ENCODE measurements at regions not wholly inside any gene's neighbourhood (a gene's known extent, or its start where the extent isn't known, plus 50 kb on each side); places are given as distances from the start of the nearest gene placed in this dataset.
"Not testable (repeated sequence)": the region's sequence is repeated elsewhere in the genome, so short reads cannot be mapped to it uniquely, and the experiment has no call there.

DNA sequence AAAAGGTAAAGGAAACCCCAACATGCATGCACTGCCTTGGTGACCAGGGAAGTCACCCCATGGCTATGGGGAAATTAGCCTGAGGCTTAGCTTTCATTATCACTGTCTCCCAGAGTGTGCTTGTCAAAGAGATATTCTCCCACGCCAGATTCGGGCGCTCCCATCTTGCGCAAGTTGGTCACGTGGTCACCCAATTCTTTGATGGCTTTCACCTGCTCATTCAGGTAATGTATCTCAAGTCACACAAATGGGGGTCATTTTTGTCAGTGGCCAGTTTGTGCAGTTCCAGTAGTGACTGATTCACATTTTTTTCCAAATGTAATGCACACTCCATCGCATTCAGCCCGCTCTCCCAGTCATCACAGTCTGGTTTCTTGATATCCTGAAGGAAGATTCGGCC is 107.6 kb upstream of the UBE2E3 start:
- TF ChIP-seq, protein P1, sequence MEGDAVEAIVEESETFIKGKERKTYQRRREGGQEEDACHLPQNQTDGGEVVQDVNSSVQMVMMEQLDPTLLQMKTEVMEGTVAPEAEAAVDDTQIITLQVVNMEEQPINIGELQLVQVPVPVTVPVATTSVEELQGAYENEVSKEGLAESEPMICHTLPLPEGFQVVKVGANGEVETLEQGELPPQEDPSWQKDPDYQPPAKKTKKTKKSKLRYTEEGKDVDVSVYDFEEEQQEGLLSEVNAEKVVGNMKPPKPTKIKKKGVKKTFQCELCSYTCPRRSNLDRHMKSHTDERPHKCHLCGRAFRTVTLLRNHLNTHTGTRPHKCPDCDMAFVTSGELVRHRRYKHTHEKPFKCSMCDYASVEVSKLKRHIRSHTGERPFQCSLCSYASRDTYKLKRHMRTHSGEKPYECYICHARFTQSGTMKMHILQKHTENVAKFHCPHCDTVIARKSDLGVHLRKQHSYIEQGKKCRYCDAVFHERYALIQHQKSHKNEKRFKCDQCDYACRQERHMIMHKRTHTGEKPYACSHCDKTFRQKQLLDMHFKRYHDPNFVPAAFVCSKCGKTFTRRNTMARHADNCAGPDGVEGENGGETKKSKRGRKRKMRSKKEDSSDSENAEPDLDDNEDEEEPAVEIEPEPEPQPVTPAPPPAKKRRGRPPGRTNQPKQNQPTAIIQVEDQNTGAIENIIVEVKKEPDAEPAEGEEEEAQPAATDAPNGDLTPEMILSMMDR (conservative IDR thresholded peaks at IDR 0.05; ENCODE audit: low read depth, low read length): not testable (repeated sequence)
- TF ChIP-seq MAZ (IDR thresholded peaks at IDR 0.05; ENCODE audit: borderline replicate concordance, low read depth, low read length); POLR2A (IDR thresholded peaks at IDR 0.05; ENCODE audit: low read depth, low read length); RAD21 (IDR thresholded peaks at IDR 0.05; ENCODE audit: low read length); FOS (IDR thresholded peaks at IDR 0.05; ENCODE audit: low read depth, low read length); BHLHE40 (IDR thresholded peaks at IDR 0.05; ENCODE audit: low read depth, low read length); USF2 (IDR thresholded peaks at IDR 0.05; ENCODE audit: low read depth, low read length); SMC3 (IDR thresholded peaks at IDR 0.05; ENCODE audit: low read depth, low read length); RCOR1 (IDR thresholded peaks at IDR 0.05; ENCODE audit: insufficient replicate concordance, low read length); RFX5 (IDR thresholded peaks at IDR 0.05; ENCODE audit: low read depth, low read length); CHD1 (IDR thresholded peaks at IDR 0.05; ENCODE audit: low read depth, low read length); ELK1 (IDR thresholded peaks at IDR 0.05; ENCODE audit: borderline replicate concordance, low read depth, low read length); MAFK (IDR thresholded peaks at IDR 0.05; ENCODE audit: low read depth, low read length): not testable (repeated sequence)
